Activated CD4-positive, alpha-beta T cell treated with anti-CD3 and anti-CD28 coated beads for 36 hours (primary cell): ENCODE measurements at regions not wholly inside any gene's neighbourhood (a gene's known extent, or its start where the extent isn't known, plus 50 kb on each side); places are given as distances from the start of the nearest gene placed in this dataset.

Experiments
- ATAC-seq: fragments of 200-7000 bp; cut with Tn5 transposase; one replicate; pipeline ENCODE4 v1.10.0; 2021; ENCODE audit warnings: mild to moderate bottlenecking, moderate library complexity
- CTCF ChIA-PET: fragments of 350-600 bp; sonication (Branson Sonifier 250); formaldehyde crosslinking; loops from one replicate; lab custom pipeline; 2021; ENCODE audit warnings: antibody characterized with exemption; lab: Charles Lee
- POLR2A ChIA-PET: fragments of 350-600 bp; sonication (Branson Sonifier 250); formaldehyde crosslinking; loops from one replicate; lab custom pipeline; 2021; ENCODE audit warnings: antibody characterized with exemption, inconsistent platforms; lab: Charles Lee
- DNase-seq: peaks from one replicate; pipeline ENCODE4 v3.0.0-alpha.2; 2020
- H3K27ac Mint-ChIP-seq: one replicate; pipeline ENCODE4 v1.8.0; 2021; ENCODE audit warnings: mixed read lengths
- H3K27me3 Mint-ChIP-seq: one replicate; pipeline ENCODE4 v1.8.0; 2021; ENCODE audit warnings: mixed read lengths
- H3K36me3 Mint-ChIP-seq: one replicate; pipeline ENCODE4 v1.8.0; 2021; ENCODE audit warnings: low read depth, mixed read lengths
- H3K4me1 Mint-ChIP-seq: one replicate; pipeline ENCODE4 v1.8.0; 2021; ENCODE audit warnings: mixed read lengths
- H3K4me3 Mint-ChIP-seq: one replicate; pipeline ENCODE4 v1.8.0; 2021; ENCODE audit warnings: mild to moderate bottlenecking, moderate library complexity, mixed read lengths
- H3K9me3 Mint-ChIP-seq: one replicate; pipeline ENCODE4 v1.8.0; 2021; ENCODE audit warnings: low read depth, mixed read lengths
- intact Hi-C, 2 experiments: fragments of 100-400 bp; cut with DNase I in 1 of 2; cut with micrococcal nuclease in 1 of 2; formaldehyde crosslinking; loops; one replicate each; pipeline versions ENCODE4 v1.14.2 to v1.15.1; 2022 to 2024; cut with DNase I, micrococcal nuclease

DNA sequence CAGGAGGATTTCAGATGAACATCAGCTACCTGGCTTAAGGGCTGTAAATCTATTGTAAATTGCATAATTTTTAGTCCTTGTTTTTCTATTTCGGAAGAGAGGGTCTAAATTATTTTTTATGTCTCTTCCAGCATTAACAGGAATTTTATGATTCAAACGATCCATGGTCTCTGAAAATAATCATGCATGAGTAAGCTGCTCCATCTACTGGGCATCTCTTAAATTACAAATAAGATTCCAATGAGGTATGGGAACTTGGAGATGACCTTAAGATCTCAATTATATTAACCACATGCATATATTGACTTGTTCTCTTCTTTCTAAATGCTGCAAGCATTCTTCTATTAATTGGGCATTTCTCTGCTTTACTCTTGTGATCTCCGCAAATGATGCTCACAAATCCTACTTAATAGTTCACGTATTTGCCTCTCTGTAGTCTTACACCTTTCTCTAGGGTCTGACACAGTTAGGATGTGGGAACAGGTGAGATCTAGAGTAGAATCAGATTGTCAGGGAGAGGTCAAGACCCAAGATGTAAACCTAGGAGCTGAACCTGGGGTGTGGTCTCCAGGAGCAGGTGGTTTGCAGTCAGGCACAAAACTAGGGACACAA lies 86.9 kb downstream of the NUDT12 start:
- ATAC-seq = no peak
- H3K27ac Mint-ChIP-seq = no peak overlapping the region
- CTCF ChIA-PET = interaction anchor here (0.7 to 4.2 kb wide), 13 partner anchors 9 to 287 kb away, joined by 3 to 43 read pairs (median 5); no protein-coding TSS in a partner anchor

GRCh38 chr5:103474677-103475076 lies 87.9 kb downstream of the NUDT12 start:
- ATAC-seq = no peak
- POLR2A ChIA-PET = no interaction called here
- no peaks in the 10 kb centered on the region for H3K9me3 Mint-ChIP-seq
- H3K4me1 Mint-ChIP-seq = no peaks in the 10 kb centered on the region
- H3K36me3 Mint-ChIP-seq = no peaks in the 10 kb centered on the region
- no peak overlapping the region for H3K4me3 Mint-ChIP-seq
- no peak for DNase-seq
- peaks cover 6% of the 10 kb centered on the region for H3K27me3 Mint-ChIP-seq
- CTCF ChIA-PET = interaction anchor here (0.6 to 4.2 kb wide), 8 partner anchors 8 to 696 kb away, joined by 3 to 43 read pairs (median 6); no protein-coding TSS in a partner anchor
- intact Hi-C loops = loop anchor here (1.0 to 10.0 kb wide), 2 partner anchors 242 to 940 kb away; no protein-coding TSS in a partner anchor
- H3K27ac Mint-ChIP-seq = no peak overlapping the region

More for the DNA sequence above, 86.9 kb downstream of the NUDT12 start:
- H3K36me3 Mint-ChIP-seq = no peaks in the 10 kb centered on the region
- no peak for DNase-seq
- H3K9me3 Mint-ChIP-seq = no peaks in the 10 kb centered on the region
- H3K27me3 Mint-ChIP-seq = peaks cover 6% of the 10 kb centered on the region
- POLR2A ChIA-PET = no interaction called here
- intact Hi-C loops = loop anchor here (1.0 to 10.0 kb wide), 2 partner anchors 243 to 941 kb away; no protein-coding TSS in a partner anchor
- H3K4me3 Mint-ChIP-seq = no peak overlapping the region
- H3K4me1 Mint-ChIP-seq = no peaks in the 10 kb centered on the region

DNA sequence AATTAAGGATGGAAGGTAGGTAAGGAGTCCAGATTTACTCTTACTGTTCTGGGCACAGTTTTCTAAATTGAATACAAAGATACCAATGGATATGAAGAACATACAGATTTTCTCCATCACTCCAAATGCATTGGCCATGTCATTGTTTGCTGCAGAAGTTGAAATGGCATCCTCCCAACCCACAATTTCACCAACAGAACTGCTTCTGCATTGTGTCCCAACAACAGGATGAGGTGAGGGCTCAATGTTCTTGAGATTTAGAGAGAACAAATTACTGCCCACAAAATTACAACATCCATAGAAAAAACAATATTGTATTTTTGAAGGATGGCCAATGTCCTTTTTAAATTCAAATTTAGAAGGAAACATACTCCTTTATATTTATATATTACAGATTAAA lies 88.9 kb downstream of the NUDT12 start:
- no peak for DNase-seq
- no peaks in the 10 kb centered on the region for H3K4me1 Mint-ChIP-seq
- H3K27me3 Mint-ChIP-seq = peaks cover 6% of the 10 kb centered on the region
- H3K36me3 Mint-ChIP-seq = no peaks in the 10 kb centered on the region
- POLR2A ChIA-PET = no interaction called here
- no peak for ATAC-seq
- intact Hi-C loops = loop anchor here in 1 of 2 experiments (10.0 kb wide), 1 partner anchor 939 kb away; no protein-coding TSS in a partner anchor
- no peak overlapping the region for H3K27ac Mint-ChIP-seq
- H3K4me3 Mint-ChIP-seq = no peak overlapping the region
- CTCF ChIA-PET = no interaction called here
- H3K9me3 Mint-ChIP-seq = no peaks in the 10 kb centered on the region

- H3K9me3 Mint-ChIP-seq = no peaks in the 10 kb centered on the region
- intact Hi-C loops = loop anchor here in 1 of 2 experiments (10.0 kb wide), 1 partner anchor 938 kb away; no protein-coding TSS in a partner anchor
- ChIA-PET CTCF (interaction anchor here (0.7 to 1.4 kb wide), 4 partner anchors 11 to 240 kb away, joined by 3 to 7 read pairs (median 4); no protein-coding TSS in a partner anchor), POLR2A (no interaction called here)
- ATAC-seq = no peak
- H3K27ac Mint-ChIP-seq = no peak overlapping the region
- no peak overlapping the region for H3K4me3 Mint-ChIP-seq
- DNase-seq = no peak
- no peaks in the 10 kb centered on the region for H3K4me1 Mint-ChIP-seq
- no peaks in the 10 kb centered on the region for H3K36me3 Mint-ChIP-seq
- peaks cover 8% of the 10 kb centered on the region for H3K27me3 Mint-ChIP-seq
Observed at GRCh38 chr5:103472830-103473229, 89.8 kb downstream of the NUDT12 start.

GRCh38 chr5:103472265-103472664 lies 90.3 kb downstream of the NUDT12 start:
- POLR2A ChIA-PET = no interaction called here
- no peaks in the 10 kb centered on the region for H3K9me3 Mint-ChIP-seq
- H3K4me3 Mint-ChIP-seq = no peak overlapping the region
- intact Hi-C loops = loop anchor here in 1 of 2 experiments (10.0 kb wide), 1 partner anchor 937 kb away; no protein-coding TSS in a partner anchor
- DNase-seq (no peak), ATAC-seq (no peak)
- H3K4me1 Mint-ChIP-seq = no peaks in the 10 kb centered on the region
- peaks cover 8% of the 10 kb centered on the region for H3K27me3 Mint-ChIP-seq
- CTCF ChIA-PET = interaction anchor here (0.7 to 1.4 kb wide), 4 partner anchors 11 to 240 kb away, joined by 3 to 7 read pairs (median 4); no protein-coding TSS in a partner anchor
- H3K27ac Mint-ChIP-seq = no peak overlapping the region
- no peaks in the 10 kb centered on the region for H3K36me3 Mint-ChIP-seq

- Mint-ChIP-seq H3K27me3 (peaks cover 4% of the 10 kb centered on the region), H3K27ac (no peak overlapping the region), H3K4me3 (no peak overlapping the region), H3K4me1 (no peaks in the 10 kb centered on the region), H3K9me3 (no peaks in the 10 kb centered on the region), H3K36me3 (no peaks in the 10 kb centered on the region)
- POLR2A ChIA-PET = no interaction called here
- intact Hi-C loops = loop anchor here in 1 of 2 experiments (10.0 kb wide), 1 partner anchor 935 kb away; no protein-coding TSS in a partner anchor
- ATAC-seq (no peak), DNase-seq (no peak)
- CTCF ChIA-PET = no interaction called here
Observed at GRCh38 chr5:103469288-103470040, 93.1 kb downstream of the NUDT12 start.

DNA sequence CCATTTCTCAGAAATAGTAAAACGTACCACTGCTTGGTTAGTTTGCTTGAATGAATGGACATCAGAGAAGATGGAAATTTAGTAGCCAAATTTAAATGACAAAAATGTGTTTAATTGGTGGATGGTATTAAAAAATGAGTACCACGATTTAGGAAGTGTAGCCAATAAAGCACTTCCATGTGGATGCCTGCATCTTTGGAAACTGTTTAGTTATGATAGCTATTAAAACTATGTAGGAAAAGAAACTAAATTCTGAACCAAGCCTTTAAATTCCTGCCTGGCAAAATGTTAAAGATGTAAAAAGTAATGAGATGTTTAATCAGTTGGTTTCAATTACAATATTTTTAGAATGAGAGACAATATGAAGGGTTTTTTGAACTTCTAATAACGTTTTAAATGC lies 94.8 kb downstream of the NUDT12 start:
- Mint-ChIP-seq H3K36me3 (no peaks in the 10 kb centered on the region), H3K9me3 (no peaks in the 10 kb centered on the region), H3K27me3 (peaks cover 7% of the 10 kb centered on the region), H3K27ac (no peak overlapping the region), H3K4me1 (no peaks in the 10 kb centered on the region), H3K4me3 (no peak overlapping the region)
- CTCF ChIA-PET = no interaction called here
- intact Hi-C loops = no loop called here
- DNase-seq (no peak), ATAC-seq (no peak)
- POLR2A ChIA-PET = no interaction called here

GRCh38 chr5:103466495-103466894 lies 96.1 kb downstream of the NUDT12 start:
- DNase-seq (no peak), ATAC-seq (no peak)
- Mint-ChIP-seq H3K4me1 (no peaks in the 10 kb centered on the region), H3K9me3 (no peaks in the 10 kb centered on the region), H3K27me3 (peaks cover 9% of the 10 kb centered on the region), H3K27ac (no peak overlapping the region), H3K36me3 (no peaks in the 10 kb centered on the region), H3K4me3 (no peak overlapping the region)
- ChIA-PET POLR2A (no interaction called here), CTCF (interaction anchor here (1.1 kb wide), 1 partner anchor 9 kb away, joined by 9 read pairs; no protein-coding TSS in a partner anchor)
- intact Hi-C loops = no loop called here

DNA sequence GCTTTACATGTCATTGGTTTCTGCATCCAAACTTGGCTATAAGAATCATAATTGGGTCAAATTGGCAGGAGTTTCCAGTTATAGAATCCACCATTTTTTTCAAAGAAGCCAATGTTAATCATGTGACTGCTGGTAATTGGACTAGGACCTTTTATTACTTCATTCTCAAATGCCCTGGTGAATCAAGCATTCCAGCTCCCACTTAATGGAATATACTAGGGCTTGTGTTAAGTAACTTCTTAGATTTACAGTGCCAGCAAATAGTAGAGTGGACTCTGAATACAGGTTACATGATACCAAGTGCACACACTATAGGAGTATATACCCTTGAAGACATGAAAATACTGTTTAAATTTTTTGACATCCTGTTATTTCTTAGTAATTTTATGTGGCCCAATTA lies 96.7 kb downstream of the NUDT12 start:
- CTCF ChIA-PET = no interaction called here

GRCh38 chr5:103464835-103465484 lies 97.6 kb downstream of the NUDT12 start:
- H3K27ac Mint-ChIP-seq = no peak overlapping the region
- intact Hi-C loops = no loop called here
- H3K9me3 Mint-ChIP-seq = no peaks in the 10 kb centered on the region
- CTCF ChIA-PET = interaction anchor here (0.6 kb wide), 1 partner anchor 318 kb away, joined by 4 read pairs; no protein-coding TSS in a partner anchor
- H3K4me3 Mint-ChIP-seq = no peak overlapping the region
- H3K4me1 Mint-ChIP-seq = no peaks in the 10 kb centered on the region
- H3K36me3 Mint-ChIP-seq = no peaks in the 10 kb centered on the region
- POLR2A ChIA-PET = no interaction called here
- ATAC-seq (no peak), DNase-seq (no peak)
- H3K27me3 Mint-ChIP-seq = peaks cover 9% of the 10 kb centered on the region

More for the DNA sequence above, 96.7 kb downstream of the NUDT12 start:
- Mint-ChIP-seq H3K27me3 (peaks cover 7% of the 10 kb centered on the region), H3K4me3 (no peak overlapping the region), H3K27ac (no peak overlapping the region), H3K36me3 (no peaks in the 10 kb centered on the region), H3K4me1 (no peaks in the 10 kb centered on the region), H3K9me3 (no peaks in the 10 kb centered on the region)
- ATAC-seq (no peak), DNase-seq (no peak)
- intact Hi-C loops = no loop called here
- POLR2A ChIA-PET = no interaction called here

- ChIA-PET CTCF (interaction anchor here (1.0 kb wide), 1 partner anchor 12 kb away, joined by 5 read pairs; no protein-coding TSS in a partner anchor), POLR2A (no interaction called here)
- intact Hi-C loops = no loop called here
- H3K4me3 Mint-ChIP-seq = no peak overlapping the region
- no peaks in the 10 kb centered on the region for H3K4me1 Mint-ChIP-seq
- no peak overlapping the region for H3K27ac Mint-ChIP-seq
- no peaks in the 10 kb centered on the region for H3K9me3 Mint-ChIP-seq
- no peak for DNase-seq
- no peaks in the 10 kb centered on the region for H3K36me3 Mint-ChIP-seq
- ATAC-seq = no peak
- peaks cover 7% of the 10 kb centered on the region for H3K27me3 Mint-ChIP-seq
Observed at GRCh38 chr5:103463261-103463660, 99.3 kb downstream of the NUDT12 start.
